ENCODE measurements at regions not wholly inside any gene's neighbourhood (a gene's known extent, or its start where the extent isn't known, plus 50 kb on each side); places are given as distances from the start of the nearest gene placed in this dataset.
"Not testable (repeated sequence)": the region's sequence is repeated elsewhere in the genome, so short reads cannot be mapped to it uniquely, and the experiment has no call there.

DNA sequence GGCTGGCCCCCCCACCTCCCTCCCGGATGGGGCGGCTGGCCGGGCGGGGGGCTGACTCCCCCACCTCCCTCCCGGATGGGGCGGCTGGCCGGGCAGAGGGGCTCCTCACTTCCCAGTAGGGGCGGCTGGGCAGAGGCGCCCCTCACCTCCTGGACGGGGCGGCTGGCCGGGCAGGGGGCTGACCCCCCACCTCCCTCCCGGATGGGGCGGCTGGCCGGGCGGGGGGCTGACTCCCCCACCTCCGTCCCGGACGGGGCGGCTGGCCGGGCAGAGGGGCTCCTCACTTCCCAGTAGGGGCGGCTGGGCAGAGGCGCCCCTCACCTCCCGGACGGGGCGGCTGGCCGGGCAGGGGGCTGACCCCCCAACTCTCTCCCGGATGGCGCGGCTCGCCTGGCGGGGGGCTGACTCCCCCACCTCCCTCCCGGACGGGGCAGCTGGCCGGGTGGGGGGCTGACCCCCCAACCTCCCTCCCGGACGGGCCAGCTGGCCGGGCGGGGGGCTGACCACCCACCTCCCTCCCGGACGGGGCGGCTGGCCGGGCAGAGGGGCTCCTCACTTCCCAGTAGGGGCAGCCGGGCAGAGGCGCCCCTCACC, 194.1 kb upstream of the GRIA1 start:
- DNase-seq = not testable (repeated sequence)

DNA sequence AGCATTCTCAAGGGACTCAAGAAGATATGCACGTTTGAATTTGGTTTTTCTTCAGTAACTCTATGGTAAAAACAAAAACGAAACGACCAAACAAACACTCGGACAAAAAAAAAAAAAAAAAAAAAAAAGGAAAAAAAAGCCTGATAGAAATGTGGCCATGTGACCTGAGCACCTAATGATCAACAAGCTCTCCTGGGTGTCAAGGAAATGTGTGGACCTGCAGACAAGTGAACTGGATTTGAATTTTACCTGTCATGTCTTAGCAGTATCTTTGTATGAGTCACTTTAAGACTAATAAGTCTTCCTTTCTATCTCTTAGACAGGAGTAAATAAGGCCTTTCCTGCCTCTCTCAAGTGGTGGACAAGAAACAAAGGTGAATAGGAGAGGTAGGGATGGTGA, 190.6 kb upstream of the GRIA1 start:
- no peak for DNase-seq

GRCh38 chr5:153308282-153308681, 182.2 kb upstream of the GRIA1 start:
- DNase-seq = no peak

DNA sequence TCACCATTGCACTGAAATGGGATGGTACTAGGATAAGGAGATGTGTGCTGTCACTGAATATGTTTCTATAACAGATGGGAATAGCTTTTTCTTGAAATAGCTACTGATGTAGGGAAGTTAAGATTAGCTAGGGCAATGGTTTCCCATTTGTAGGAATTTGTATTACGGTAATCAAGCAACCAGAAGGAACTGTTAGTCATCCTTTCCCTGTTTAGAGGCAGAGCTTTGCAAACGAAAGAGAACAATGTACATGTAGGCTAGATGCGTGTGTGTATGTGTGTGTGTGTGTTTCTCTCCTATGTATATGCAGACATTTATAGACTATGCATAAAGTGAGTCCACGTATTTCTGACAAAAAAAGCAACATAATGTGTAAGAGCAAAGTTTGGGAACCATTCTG, 171.9 kb upstream of the GRIA1 start:
- no peak for DNase-seq

- no peak for DNase-seq
These were observed 169.0 kb upstream of the GRIA1 start for GRCh38 chr5:153321478-153321877.

- no peak for DNase-seq
These were observed 150.3 kb upstream of the GRIA1 start for GRCh38 chr5:153340139-153340538.

DNA sequence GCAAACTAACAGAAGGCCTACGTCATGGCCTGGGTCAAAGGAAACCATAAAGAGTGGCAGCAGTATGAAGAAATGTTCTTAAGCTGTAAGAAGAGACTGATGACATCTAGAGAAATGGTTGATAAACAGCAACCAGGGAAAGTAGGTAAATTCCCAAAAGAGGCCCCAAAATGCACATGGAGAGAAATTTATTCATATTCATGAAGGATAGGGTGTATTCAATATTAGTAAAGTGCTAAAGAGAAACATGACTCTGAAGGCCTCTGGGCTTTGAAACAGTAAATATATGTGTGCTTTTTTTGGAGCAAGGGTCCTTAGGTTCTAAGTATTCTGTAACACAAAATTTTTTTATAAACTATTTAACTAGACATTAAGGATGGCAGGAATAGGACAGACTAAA, 149.7 kb upstream of the GRIA1 start:
- no peak for DNase-seq

DNA sequence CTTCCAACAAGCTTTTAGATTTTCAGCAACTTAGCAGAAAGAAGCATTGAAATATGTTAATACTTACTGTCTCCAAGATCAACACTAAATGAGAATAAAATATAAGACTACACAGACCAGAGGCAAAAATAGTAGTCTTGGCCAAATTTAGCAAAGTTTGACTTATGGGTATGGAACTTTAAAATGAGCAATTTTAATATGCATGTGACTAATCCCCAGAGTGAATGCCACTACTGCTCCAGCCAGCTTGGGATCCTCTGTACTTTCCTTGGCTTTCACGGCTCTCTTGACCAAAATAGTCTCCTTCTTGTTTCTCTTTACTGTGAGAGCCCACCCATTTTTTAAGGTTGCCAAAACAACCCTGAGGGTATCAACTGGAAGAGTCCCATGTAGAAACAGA, 148.0 kb upstream of the GRIA1 start:
- DNase-seq = no peak

DNA sequence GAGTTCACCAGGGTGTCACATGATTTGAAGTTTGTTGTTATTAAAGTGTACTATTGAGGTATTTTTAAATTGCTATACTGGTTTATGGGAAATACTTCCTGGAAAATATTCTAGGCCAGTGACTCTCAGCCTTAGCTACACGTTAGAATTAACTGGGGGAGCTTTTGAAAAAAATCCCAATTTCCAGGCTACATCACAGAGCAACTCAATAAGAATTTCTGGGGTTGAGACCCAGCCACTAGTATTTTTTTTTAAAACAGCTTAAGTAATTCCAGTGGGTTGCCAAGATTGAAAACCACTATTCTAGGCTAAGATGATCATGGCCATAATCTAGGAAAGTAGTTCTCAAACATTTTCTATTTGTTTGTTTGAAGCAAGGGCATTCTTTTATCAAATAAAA, 142.9 kb upstream of the GRIA1 start:
- no peak for DNase-seq

- no peak for DNase-seq
These were observed 140.1 kb upstream of the GRIA1 start for GRCh38 chr5:153350175-153350883.

DNA sequence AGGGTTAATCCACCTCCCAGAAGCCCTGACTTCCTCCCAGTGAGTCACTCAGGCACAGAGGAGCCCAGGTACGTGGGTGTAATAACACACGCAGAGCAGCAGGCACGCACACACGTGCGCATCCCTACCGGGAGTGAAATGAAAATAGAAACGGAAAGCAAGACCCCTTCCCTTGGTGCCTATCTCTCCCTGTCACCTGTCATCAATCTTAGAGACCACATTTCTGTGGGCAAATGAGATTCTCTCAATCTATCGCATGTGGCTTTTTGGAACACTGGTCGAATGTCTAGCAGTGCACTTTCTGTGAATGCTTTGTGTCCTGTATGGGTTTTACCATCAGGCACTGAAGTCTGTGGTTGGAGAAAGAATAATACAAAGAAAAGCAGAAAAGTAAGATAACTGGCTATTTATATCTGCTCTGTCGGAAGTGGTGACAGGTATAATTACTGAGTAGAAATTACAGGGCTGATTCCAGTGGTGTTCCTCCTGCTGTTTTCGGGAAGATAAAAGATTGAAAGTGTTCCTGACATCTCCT, 137.7 kb upstream of the GRIA1 start:
- peak in 1 of 5 donors; percentile 6 for DNase-seq

- DNase-seq = no peak
These were observed 132.9 kb upstream of the GRIA1 start for GRCh38 chr5:153357493-153358112.

GRCh38 chr5:153358315-153358976, 132.0 kb upstream of the GRIA1 start:
- DNase-seq = no peak

- no peak for DNase-seq
These were observed 129.6 kb upstream of the GRIA1 start for GRCh38 chr5:153360860-153361259.

GRCh38 chr5:153361735-153362409, 128.6 kb upstream of the GRIA1 start:
- DNase-seq = no peak

- DNase-seq = no peak
These were observed 124.9 kb upstream of the GRIA1 start for GRCh38 chr5:153365547-153365946.

DNA sequence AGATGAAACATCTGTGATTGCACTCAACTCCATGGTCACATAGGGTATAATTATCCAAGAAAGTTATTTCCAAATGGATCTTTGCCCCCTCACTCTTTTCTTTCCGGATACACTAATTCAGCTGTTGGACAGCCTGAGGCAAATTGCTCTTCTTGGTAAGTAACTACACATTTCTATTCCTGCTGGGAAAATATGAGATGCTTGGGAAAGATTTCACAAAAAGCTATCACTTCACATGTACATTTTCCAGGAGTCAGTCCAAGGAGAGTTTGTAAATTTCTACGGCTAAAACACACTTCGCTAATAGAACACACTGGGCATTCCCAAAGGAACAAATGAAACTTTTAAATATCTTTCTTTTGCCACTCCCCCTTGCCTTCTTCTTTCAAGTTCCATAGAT, 123.0 kb upstream of the GRIA1 start:
- DNase-seq = no peak

DNA sequence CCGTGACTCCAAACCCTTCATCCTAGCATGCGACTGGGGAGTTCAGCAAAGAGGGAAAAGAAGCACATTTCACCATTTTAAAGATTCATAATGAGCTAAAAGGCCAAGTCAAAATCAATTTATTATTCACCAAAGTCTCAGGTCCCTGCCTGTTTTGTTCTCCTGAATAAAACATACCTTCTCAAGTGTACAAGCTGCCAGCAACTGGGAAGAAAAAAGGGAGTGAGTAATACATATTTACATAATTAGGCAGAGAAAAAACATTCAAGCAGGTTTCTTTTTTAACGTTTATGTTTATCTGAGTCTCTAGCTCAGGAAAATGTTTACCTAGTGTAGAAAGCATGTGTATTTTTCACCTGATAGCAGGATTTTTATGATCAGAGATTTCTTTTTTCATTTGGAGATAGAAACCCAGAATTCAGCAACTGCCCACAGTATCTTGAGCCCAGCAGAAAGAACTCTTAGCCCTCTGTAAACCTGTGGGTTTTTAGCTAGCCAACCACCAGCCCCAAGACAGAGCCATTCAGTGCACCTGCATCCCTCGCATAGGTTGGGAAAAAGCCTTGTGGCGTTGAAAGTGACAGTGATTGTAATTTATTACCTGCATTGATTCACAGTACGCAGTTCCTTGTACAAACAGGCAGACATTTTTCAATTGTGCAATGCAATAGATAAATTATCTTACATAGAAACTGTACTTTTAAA, 117.9 kb upstream of the GRIA1 start:
- DNase-seq = no peak

DNA sequence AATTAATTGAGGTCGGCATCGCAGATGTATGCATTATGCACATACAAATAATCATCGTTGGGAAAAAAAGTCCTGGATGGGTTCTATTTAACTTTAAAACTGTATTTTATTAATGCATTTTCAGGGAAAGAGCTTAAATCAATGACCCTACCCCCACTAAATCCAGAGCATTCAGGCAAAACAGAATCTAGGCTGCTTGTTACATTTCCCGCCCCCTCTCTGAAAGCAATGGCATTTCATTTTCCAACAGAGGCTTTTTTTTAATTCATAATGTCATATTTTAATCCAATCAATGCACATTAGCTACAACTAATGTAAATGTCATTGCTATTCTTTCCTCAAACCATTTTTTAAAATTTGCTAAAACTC, 117.4 kb upstream of the GRIA1 start:
- no peak for DNase-seq

DNA sequence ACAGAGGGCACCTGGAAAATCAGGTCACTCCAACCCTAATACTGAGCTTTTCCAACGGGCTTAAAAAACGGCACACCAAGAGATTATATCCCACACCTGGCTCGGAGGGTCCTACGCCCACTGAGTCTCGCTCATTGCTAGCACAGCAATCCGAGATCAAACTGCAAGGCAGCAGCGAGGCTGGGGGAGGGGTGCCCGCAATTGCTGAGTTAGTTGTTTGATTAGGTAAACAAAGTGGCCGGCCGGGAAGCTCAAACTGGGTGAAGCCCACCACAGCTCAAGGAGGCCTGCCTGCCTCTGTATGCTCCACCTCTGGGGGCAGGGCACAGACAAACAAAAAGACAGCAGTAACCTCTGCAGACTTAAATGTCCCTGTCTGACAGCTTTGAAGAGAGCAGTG, 108.8 kb upstream of the GRIA1 start:
- DNase-seq = not testable (repeated sequence)

- no peak for DNase-seq
These were observed 99.9 kb upstream of the GRIA1 start for GRCh38 chr5:153390569-153390968.

DNA sequence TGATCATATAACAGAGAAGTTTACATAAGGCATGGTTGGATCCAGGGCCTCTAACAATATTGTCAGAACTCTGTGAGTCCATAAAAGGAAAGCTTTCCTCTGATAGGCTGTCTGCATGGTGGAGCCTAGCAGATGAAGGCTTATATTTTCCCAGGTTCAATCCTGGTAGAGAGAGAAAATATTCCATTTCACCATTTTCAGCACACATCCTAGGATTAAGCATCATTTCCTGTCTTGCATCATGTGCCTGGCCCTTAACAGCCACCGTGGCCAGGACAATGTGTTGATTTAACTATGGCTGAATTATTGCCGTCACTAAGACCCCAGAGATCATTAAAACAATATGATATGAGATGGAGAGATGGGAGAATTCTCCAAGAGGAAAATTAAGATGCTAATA, 90.9 kb upstream of the GRIA1 start:
- no peak for DNase-seq

All from T-helper 1 cell (primary cell).